Urinary bladder (tissue), 3 donors: ENCODE measurements at regions not wholly inside any gene's neighbourhood (a gene's known extent, or its start where the extent isn't known, plus 50 kb on each side); places are given as distances from the start of the nearest gene placed in this dataset.
A peak's percentile ranks its signal among the peaks of the same experiment; 100 is the strongest.

Source experiments
- DNase-seq: peaks from one replicate; pipeline ENCODE4 v3.0.0-alpha.2; 2015; ENCODE audit errors: extremely low spot score
- H3K27ac ChIP-seq: one replicate; pipeline ENCODE4 v1.5.1; 2013; ENCODE audit warnings: low read depth, mild to moderate bottlenecking, moderate library complexity
- H3K36me3 ChIP-seq: one replicate; pipeline ENCODE4 v1.6.1; 2013; ENCODE audit warnings: mild to moderate bottlenecking, moderate library complexity; ENCODE audit not compliant: insufficient read depth
- H3K4me1 ChIP-seq: one replicate; pipeline ENCODE4 v1.6.1; 2013; ENCODE audit warnings: mild to moderate bottlenecking, moderate library complexity; ENCODE audit not compliant: insufficient read depth
- H3K4me3 ChIP-seq: one replicate; pipeline ENCODE4 v1.5.1; 2013; ENCODE audit warnings: low read depth, low read length
- WGBS: extraction: QIAGEN DNeasy Blood & Tissue Kit; methylation state at CpG from one replicate; pipeline ENCODE4 v1.1.7; 2013; 5-methylcytosine and 5-hydroxymethylcytosine counted together
- donor health status: healthy with polysubstance abuse.
- donor health status: healthy.

DNA sequence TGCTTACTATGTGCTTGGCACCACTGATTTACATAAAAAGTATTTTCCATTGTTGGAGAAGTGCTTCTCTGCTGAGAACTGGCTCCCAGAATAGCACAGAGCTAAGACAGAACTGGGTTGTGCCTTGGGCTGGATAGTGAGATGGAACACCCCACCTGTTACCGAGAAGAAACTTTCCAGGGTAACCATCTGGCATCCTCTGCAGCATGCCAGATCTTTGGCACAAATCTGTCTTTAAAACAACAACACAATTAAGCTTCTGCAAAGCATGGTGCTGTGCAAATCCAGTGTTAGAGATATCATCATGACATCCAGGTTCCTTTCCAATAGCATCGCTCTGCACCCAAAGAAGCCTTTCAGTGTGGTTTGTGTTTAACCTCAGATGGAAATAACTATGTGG lies 202.5 kb upstream of the RFC3 start:
- no peak for DNase-seq
- H3K27ac ChIP-seq, result no peak overlapping the region
- no peaks in the 10 kb centered on the region for H3K36me3 ChIP-seq
- 65% methylated on average over 2 of the region's 2 CpGs for WGBS
- H3K4me3 ChIP-seq, result no peak overlapping the region
- H3K4me1 ChIP-seq, result no peaks in the 10 kb centered on the region

DNA sequence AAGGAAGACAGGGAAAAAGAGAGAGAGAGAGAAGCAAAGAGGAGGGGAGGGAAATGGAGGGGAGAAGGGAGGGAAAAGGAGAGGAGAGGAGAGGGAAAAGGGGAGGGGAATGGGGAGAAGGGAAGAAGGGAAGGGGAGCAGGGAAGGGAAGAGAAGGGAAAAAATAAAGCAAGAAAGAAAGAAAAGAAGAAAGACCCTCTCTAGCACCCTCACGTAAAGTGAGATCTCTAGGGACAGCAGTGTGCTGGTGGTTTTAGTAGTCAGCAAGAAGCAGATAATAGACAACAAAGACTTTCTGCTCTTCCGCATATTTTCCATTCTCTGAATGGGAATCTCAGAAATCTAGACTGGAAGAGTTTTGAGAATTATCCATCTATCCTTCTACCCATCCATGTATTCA lies 201.8 kb upstream of the RFC3 start:
- 96% methylated on average over 2 of the region's 2 CpGs for WGBS
- Histone ChIP-seq H3K4me1 (no peaks in the 10 kb centered on the region), H3K27ac (no peak overlapping the region), H3K36me3 (no peaks in the 10 kb centered on the region), H3K4me3 (no peak overlapping the region)
- no peak for DNase-seq

DNA sequence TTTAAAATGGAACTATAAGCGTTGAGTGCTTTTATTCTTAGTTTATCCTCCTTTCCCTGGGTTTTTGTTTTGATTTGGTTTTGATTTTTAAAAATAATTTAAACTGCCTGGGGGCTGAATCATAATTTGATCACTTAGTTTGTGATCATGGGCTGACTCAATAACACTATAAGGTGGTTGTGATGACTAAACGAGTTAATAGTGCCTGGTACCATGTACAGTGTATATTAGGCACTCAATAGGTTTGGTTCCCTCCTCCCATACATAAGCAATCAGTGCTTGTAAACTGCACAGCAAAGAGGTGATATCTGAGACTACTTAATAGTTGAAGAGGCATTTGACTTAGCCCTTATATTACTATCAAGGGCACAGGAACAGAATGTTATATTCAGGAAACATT lies 200.9 kb upstream of the RFC3 start:
- no peak for DNase-seq
- Histone ChIP-seq H3K4me1 (no peaks in the 10 kb centered on the region), H3K27ac (no peak overlapping the region), H3K4me3 (no peak overlapping the region), H3K36me3 (no peaks in the 10 kb centered on the region)
- WGBS, result 91% methylated on average over 2 of the region's 2 CpGs

DNA sequence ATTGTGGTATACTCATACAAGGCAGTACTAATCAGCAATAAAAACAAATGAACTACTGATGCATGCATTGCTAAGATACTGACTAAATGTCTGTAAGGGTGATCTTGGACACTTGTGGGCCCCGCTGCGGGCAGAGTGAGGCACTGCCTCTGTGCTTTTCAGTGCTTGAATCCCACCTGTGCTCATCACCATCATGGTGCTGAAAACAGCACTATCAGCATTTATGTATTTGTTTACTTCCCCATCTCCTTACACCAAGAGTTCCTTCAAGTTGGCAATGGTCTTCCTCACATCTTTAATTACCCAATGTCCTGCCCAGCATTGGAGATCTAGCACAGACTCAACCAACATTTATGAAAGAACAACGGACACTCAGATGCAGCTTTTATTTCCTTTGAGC lies 193.7 kb upstream of the RFC3 start:
- Histone ChIP-seq H3K4me3 (no peak overlapping the region), H3K27ac (no peak overlapping the region), H3K36me3 (no peaks in the 10 kb centered on the region), H3K4me1 (no peaks in the 10 kb centered on the region)
- 92% methylated on average over 3 of the region's 3 CpGs for WGBS
- no peak for DNase-seq

DNA sequence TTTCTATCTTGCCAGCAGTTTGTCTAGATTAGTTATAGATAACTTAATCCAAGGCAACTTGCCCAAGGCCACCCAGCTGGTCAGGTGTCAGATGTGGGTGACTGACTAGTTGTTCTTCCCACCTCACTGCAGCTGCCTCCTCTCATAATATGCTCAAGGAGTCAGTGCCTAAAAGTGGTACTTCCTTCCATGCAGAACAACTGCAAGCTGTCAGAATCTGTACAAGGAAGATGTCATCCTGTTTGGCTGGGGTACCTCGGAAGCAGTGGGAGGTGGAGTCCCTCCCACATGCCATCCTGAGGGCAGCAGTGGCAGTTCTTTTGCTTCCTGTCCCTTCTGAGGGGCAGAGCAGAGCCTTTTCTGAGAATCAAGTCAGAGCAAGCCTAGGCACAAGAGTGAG lies 193.2 kb upstream of the RFC3 start:
- no peak for DNase-seq
- H3K27ac ChIP-seq, result no peak overlapping the region
- no peak overlapping the region for H3K4me3 ChIP-seq
- no peaks in the 10 kb centered on the region for H3K4me1 ChIP-seq
- 35% methylated on average over 1 of the region's 1 CpG for WGBS
- no peaks in the 10 kb centered on the region for H3K36me3 ChIP-seq

DNA sequence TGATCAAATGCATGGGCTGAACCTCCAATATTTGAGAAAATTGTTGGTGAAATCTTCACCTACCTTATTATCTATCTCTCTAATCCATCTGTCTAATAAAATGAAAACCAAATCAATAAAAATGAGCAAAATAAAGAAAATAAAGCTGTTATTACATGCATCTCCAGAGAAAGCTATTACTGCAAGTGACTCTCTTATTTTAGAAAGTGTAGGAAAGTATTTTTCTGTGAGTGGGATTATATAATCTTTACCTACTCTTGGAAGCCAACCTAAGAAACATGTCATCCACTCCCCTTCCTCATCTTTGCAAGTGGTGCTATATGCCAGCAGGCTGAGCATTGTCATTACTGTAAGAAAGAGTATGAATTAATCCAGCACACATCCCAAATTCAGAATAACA lies 191.5 kb upstream of the RFC3 start:
- Histone ChIP-seq H3K27ac (no peak overlapping the region), H3K36me3 (no peaks in the 10 kb centered on the region), H3K4me1 (no peaks in the 10 kb centered on the region), H3K4me3 (no peak overlapping the region)
- no peak for DNase-seq

DNA sequence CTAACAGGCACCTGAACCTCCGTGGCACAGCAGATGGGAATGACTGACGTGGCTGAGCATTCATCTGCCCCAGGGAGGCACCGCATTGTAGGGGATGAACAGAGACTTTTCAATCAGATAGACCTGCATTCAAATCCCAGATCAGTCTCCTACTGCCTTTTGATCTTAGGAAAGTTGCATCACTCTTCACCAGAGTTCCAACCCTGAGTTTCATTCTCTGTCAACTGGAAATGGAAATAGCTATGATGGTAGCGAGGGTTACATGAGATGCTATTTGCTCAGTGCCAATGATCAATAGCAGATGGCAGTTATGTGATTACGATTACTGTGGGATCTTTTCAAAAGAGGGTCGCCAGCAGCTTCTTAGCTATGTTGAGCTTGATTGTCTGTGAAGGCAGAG lies 189.3 kb upstream of the RFC3 start:
- Histone ChIP-seq H3K36me3 (no peaks in the 10 kb centered on the region), H3K4me1 (no peaks in the 10 kb centered on the region), H3K27ac (no peak overlapping the region), H3K4me3 (no peak overlapping the region)
- 97% methylated on average over 6 of the region's 6 CpGs for WGBS
- DNase-seq, result no peak

DNA sequence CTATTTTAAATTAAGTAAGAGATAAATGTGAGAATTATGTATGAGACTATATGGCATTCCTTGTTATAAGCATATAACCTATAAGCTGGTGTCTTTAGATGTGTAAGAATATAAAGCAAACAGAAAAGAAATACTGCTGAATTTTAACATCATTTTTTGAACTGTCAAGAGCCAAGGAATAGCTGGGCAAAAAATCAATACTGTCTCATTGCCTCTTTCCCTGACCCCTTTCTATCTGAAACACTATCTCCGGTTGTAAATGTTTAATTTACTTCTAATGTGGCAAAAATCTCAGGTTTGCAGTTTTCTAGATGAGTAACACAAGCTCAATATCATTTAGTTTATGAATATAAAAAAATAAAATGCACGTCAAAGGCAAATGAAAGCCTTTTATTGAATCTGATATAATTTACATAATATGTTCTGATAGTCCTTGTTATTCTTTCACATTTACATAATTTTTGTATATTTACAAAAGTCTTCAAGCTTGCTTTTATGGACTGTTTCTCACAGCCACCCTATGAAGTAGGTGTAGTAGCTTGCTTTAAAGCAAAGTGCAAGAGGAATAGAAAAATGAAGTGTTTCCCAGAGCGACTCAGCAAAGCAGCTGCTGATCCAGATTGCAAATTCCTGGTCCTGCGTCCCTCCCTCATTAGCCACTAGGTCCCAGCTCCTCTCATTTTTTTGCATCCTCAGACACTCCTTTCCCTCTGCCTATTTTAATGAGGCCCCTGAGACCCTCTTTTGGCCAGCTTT lies 188.2 kb upstream of the RFC3 start:
- Histone ChIP-seq H3K27ac (no peak overlapping the region), H3K4me3 (no peak overlapping the region), H3K36me3 (no peaks in the 10 kb centered on the region), H3K4me1 (no peaks in the 10 kb centered on the region)
- WGBS, result 70% methylated on average over 4 of the region's 4 CpGs
- DNase-seq, result no peak

DNA sequence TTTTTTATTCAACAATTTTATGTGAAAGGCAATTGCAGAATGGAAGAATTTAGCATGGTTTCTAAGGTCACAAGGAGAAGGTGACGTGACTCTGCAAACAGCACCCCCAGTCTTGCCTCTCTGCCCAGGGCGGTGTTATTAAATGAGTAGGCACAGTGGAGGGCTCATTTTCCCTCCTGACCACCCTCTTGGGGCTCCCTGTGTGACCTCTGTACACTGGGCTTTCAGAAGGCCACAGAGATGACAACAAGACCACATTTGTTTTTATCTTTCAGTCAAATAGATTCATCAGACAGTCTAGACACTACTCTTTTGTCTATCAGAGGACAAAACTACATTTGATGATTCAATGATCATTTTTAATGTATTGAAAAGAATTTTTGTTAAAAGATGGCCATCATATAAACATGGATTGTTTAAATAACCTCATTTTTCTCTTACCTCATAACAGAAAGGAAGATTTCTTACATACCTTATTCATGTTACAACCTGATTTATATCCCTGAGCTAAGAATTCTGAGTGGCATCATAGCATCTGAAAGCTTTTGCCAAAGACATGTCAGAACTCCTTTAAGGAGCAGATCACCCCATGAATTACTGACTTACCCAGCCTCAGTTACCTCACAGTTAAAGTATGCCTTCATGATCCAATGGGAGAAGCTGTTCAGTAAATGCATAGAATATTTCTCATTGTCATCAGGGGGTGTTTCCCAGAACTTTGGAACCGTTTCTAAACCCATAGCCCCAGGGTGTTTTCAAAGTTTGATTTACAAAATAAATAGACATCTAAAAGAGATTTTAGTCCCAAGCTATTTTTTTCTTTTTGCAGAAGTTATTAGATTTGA lies 184.0 kb upstream of the RFC3 start:
- Histone ChIP-seq H3K36me3 (no peaks in the 10 kb centered on the region), H3K4me3 (no peak overlapping the region), H3K4me1 (no peaks in the 10 kb centered on the region), H3K27ac (no peak overlapping the region)
- WGBS, result 74% methylated on average over 3 of the region's 3 CpGs
- DNase-seq, result peak; percentile 48

DNA sequence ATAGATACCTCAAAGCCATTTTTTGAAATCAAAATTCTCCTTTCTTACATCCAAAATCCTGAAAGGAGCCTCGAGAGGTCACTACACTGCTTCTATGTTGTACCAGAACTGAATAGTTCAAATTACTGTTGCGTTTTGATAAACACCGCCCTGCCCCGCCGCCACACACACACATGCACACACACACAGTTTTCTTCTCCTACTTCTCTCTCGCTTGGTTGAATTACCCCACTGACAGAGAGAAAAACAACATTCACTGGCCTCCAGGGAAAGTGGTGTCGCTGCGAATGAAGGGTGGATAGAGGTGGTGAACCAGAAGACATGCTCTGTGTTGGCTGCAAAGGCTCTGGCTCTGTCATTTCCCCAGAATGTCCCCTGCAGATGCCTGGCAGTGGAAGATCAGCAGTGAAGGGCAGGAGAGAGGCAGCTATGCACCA lies 183.4 kb upstream of the RFC3 start:
- Histone ChIP-seq H3K4me1 (no peaks in the 10 kb centered on the region), H3K27ac (no peak overlapping the region), H3K4me3 (no peak overlapping the region), H3K36me3 (no peaks in the 10 kb centered on the region)
- no peak for DNase-seq
- 60% methylated on average over 8 of the region's 8 CpGs for WGBS

DNA sequence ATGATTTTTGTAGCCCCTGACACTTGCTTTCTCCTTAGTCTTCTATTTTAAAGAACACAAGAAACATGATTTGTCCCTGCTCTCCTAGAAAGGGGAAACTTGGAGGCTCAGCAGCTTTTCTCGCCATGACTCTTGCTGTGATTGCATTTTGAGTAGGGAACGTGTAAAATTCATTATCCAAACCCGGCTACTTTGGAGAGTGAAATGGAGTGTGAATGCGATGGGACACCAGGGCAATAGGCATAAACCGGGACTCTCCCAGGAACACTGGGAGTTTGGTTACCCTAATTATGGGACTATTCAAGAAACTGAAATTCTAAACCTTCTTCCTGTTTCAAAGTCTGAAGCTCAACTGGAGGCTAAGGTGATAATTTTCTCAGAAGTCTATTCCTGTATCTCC lies 181.7 kb upstream of the RFC3 start:
- WGBS, result 89% methylated on average over 5 of the region's 5 CpGs
- Histone ChIP-seq H3K36me3 (no peaks in the 10 kb centered on the region), H3K27ac (no peak overlapping the region), H3K4me3 (no peak overlapping the region), H3K4me1 (no peaks in the 10 kb centered on the region)
- no peak for DNase-seq

DNA sequence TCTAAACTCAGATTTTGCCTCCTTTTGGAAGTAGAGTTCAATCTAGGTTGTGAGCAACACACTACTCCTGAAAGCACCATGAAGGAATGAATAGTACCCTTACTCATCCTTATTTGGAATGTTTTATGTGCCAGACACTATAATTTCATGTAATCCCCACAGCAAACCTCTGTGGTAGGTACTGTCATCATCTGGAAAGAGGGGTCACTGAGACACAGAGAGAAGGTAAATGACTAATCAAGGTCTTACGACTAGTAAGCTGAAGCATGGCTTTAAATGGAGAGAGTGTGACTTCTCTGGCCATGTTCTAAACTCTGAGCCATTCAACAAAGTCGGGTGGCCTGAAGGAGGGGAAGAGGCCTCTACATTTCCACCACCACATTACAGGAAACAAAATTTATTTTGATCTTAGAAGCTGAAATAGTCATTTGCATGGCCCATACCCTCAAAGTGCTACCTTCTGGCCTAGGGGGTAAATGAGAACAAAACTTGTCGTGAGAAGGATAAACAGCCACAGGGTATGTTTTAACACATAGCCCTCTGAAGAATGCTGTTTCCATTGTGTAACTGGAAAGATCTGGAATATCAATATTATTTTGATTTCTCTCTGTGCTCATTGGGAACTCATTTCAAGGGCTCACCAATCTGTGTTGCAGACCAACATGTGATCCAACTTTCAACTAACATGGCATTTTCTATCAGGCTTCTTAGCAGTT lies 180.8 kb upstream of the RFC3 start:
- DNase-seq, result no peak
- Histone ChIP-seq H3K4me1 (no peaks in the 10 kb centered on the region), H3K4me3 (no peak overlapping the region), H3K36me3 (no peaks in the 10 kb centered on the region), H3K27ac (no peak overlapping the region)
- 90% methylated on average over 3 of the region's 3 CpGs for WGBS

DNA sequence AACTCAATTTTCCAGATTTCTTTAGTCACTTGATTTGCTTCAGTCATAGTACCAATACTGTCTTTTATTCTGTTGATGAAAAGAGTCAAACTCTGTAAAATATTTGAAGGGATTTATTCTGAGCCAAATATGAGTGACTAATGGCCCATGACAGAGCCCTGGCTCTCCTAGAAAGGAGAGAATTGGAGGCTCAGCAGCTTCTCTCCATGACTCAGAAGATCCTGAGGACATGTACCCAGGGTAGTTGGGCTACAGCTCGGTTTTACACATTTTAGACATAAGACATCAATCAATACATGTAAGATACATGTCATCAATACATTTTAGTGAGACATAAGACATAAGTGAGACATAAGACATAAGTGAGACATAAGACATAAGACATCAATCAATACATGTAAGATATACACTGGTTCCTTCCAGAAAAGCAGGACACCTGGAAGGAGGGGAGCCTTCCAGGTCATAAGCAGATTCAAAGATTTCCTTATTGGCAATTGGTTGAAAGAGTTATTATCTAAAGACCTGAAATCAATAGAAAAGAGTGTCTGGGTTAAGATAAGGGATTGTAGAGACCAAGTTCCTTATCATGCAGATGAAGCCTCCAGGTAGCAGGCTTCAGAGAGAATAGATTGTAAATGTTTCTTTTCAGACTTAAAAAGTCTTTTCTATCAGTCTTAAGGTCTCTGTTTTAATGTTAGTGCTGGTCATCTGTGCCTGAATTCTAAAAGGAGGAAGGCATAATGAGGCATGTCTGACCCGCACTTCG lies 179.8 kb upstream of the RFC3 start:
- H3K4me3 ChIP-seq, result no peak overlapping the region
- no peak for DNase-seq
- H3K27ac ChIP-seq, result no peak overlapping the region
- WGBS, result 84% methylated on average over 3 of the region's 3 CpGs
- no peaks in the 10 kb centered on the region for H3K4me1 ChIP-seq
- no peaks in the 10 kb centered on the region for H3K36me3 ChIP-seq
